ENCODE measurements at regions not wholly inside any gene's neighbourhood (a gene's known extent, or its start where the extent isn't known, plus 50 kb on each side); places are given as distances from the start of the nearest gene placed in this dataset.
"Not testable (repeated sequence)": the region's sequence is repeated elsewhere in the genome, so short reads cannot be mapped to it uniquely, and the experiment has no call there.

- ChIA-PET CTCF (interaction anchor here (2.3 kb wide), 1 partner anchor 10 kb away, joined by 6 read pairs; no protein-coding TSS in a partner anchor), POLR2A (no interaction called here)
- H3K4me3 ChIP-seq (ENCODE audit: low read depth, low read length): no peak overlapping the region
- DNase-seq (ENCODE audit: low read depth, low spot score): no peak
- TF ChIP-seq CTCF (IDR thresholded peaks at IDR 0.05; ENCODE audit: insufficient read depth, low read length, missing control alignments): no peak
Observed at GRCh38 chr7:69428089-69428488, 170.2 kb upstream of the AUTS2 start.

DNA sequence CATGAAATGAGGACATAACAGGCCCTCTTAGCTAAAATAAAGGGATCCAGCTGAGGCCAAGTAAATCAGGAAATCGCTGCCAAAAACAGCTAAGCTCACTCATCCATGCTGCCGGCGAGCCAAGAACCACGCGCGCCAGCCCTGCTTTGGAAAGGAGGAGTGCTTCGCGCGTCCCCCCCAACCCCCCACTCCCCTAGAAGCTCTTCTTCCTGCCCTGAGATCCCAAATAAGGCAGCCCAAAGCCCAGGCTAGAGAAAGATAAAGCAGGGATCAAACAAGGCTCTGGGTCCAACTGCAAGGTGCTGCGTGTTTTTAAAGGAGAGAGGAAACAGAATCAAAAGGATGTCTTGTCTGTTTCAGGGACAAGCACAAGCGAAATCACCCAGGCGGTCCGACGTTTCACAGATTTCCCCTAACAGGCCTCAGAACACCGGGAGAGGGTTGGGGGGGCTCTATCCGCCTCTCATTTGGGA lies 168.3 kb upstream of the AUTS2 start:
- no peak overlapping the region for H3K4me3 ChIP-seq (ENCODE audit: low read depth, low read length)
- ChIA-PET POLR2A (no interaction called here), CTCF (interaction anchor here (0.8 to 2.3 kb wide), 3 partner anchors 10 to 15 kb away, joined by 3 to 6 read pairs (median 3); no protein-coding TSS in a partner anchor)
- no peak for DNase-seq (ENCODE audit: low read depth, low spot score)
- no peak for TF ChIP-seq CTCF (IDR thresholded peaks at IDR 0.05; ENCODE audit: insufficient read depth, low read length, missing control alignments)

GRCh38 chr7:69430384-69431021 lies 167.8 kb upstream of the AUTS2 start:
- POLR2A ChIA-PET: no interaction called here

DNA sequence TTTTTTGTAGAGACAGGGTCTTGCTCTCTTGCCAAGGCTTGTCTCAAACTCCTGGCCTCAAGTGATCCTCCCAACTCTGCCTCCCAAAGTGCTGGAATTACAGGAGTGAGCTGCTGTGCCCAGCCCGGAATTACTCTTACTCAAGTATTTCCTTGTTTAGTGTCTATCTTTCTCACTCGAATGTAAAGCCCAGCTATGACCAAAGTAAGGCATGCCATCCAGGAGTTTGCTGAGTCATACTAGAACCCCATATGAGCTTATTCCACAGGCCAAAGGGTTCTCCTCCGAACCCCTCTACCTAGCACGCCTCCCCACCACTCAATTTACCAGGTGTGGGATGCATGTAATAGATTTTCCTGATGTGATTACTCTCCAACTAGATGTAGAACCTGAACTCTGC lies 166.6 kb upstream of the AUTS2 start:
- POLR2A ChIA-PET: no interaction called here
- H3K4me3 ChIP-seq (ENCODE audit: low read depth, low read length): no peak overlapping the region
- CTCF ChIA-PET: no interaction called here
- DNase-seq (ENCODE audit: low read depth, low spot score): no peak
- no peak for TF ChIP-seq CTCF (IDR thresholded peaks at IDR 0.05; ENCODE audit: insufficient read depth, low read length, missing control alignments)

More at GRCh38 chr7:69430384-69431021, 167.8 kb upstream of the AUTS2 start:
- CTCF ChIA-PET: interaction anchor here (0.8 to 2.3 kb wide), 3 partner anchors 11 to 15 kb away, joined by 3 to 6 read pairs (median 3); no protein-coding TSS in a partner anchor
- no peak overlapping the region for H3K4me3 ChIP-seq (ENCODE audit: low read depth, low read length)
- DNase-seq (ENCODE audit: low read depth, low spot score): no peak
- no peak for TF ChIP-seq CTCF (IDR thresholded peaks at IDR 0.05; ENCODE audit: insufficient read depth, low read length, missing control alignments)

DNA sequence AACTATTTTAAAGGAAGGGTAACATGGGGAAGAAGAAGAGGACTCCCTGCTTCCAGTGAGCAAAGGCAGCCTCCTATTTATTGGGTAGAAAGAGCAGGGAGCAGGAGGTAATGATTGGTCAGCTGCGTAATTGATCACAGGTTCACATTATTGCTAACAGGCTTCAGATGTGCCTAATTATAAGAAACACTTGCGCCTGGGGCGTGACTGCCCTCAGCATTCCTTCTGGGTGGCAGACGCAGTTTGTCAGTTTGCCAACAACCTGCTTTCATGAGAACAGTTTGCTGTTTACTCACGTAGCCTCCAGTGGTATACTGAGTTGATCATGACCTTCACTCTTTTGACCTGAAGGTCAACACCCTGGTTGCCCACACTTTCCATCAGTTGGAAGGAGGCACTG lies 166.0 kb upstream of the AUTS2 start:
- DNase-seq (ENCODE audit: low read depth, low spot score); POLR2A ChIA-PET; H3K4me3 ChIP-seq (ENCODE audit: low read depth, low read length); CTCF ChIA-PET: not testable (repeated sequence)

DNA sequence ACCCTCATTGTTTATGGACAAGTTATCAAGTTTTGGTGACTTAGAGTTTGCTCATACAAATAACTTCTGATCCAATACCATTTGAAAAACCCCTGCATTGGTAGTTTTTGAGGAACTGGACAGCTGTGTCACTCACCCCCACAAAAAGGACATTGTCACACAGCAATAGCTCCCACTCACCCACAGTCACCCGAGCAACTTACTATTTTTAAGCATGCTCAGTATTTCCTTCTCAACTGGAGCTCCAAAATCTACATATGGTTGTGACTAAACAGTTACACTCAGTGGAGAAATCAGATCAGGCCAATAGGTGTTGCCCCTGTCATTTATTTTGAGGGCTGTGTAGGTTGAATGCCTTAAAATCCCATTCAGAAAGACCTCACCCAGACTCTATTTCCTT lies 165.2 kb upstream of the AUTS2 start:
- DNase-seq (ENCODE audit: low read depth, low spot score): no peak
- H3K4me3 ChIP-seq (ENCODE audit: low read depth, low read length): no peak overlapping the region
- ChIA-PET CTCF (no interaction called here), POLR2A (no interaction called here)
- no peak for TF ChIP-seq CTCF (IDR thresholded peaks at IDR 0.05; ENCODE audit: insufficient read depth, low read length, missing control alignments)

- POLR2A ChIA-PET: interaction anchor here (0.5 kb wide), 1 partner anchor 210 kb away, joined by 3 read pairs; no protein-coding TSS in a partner anchor
- TF ChIP-seq CTCF (IDR thresholded peaks at IDR 0.05; ENCODE audit: insufficient read depth, low read length, missing control alignments): no peak
- H3K4me3 ChIP-seq (ENCODE audit: low read depth, low read length): no peak overlapping the region
- no peak for DNase-seq (ENCODE audit: low read depth, low spot score)
- CTCF ChIA-PET: no interaction called here
Observed at GRCh38 chr7:69434398-69434815, 163.9 kb upstream of the AUTS2 start.
